HEK293 (cell line): ENCODE measurements at regions not wholly inside any gene's neighbourhood (a gene's known extent, or its start where the extent isn't known, plus 50 kb on each side); places are given as distances from the start of the nearest gene placed in this dataset.

Source experiments
- BCL11A ChIP-seq: fragments of 450-650 bp; formaldehyde crosslinking; IDR thresholded peaks from 2 replicates; pipeline ENCODE4 v1.5.1; 2016; ENCODE audit warnings: low read depth, missing biosample characterization, missing genetic modification characterization
- ELK4 ChIP-seq: IDR thresholded peaks from 2 replicates; pipeline ENCODE4 v1.6.1; 2011; ENCODE audit warnings: mild to moderate bottlenecking, low read depth, low read length, borderline replicate concordance
- GFI1B ChIP-seq: fragments of 450-650 bp; formaldehyde crosslinking; IDR thresholded peaks from 2 replicates; pipeline ENCODE4 v1.5.1; 2016; ENCODE audit warnings: missing biosample characterization, missing genetic modification characterization
- SP7 ChIP-seq: fragments of 450-650 bp; formaldehyde crosslinking; IDR thresholded peaks from 2 replicates; pipeline ENCODE4 v1.5.1; 2016; ENCODE audit warnings: missing biosample characterization, missing genetic modification characterization
- YY2 ChIP-seq: fragments of 450-650 bp; formaldehyde crosslinking; IDR thresholded peaks from 2 replicates; pipeline ENCODE4 v1.5.1; 2016; ENCODE audit warnings: missing biosample characterization, missing genetic modification characterization
- ZBTB8A ChIP-seq: fragments of 450-650 bp; formaldehyde crosslinking; IDR thresholded peaks from 2 replicates; pipeline ENCODE4 v1.5.1; 2016; ENCODE audit warnings: missing biosample characterization, missing genetic modification characterization
- ZNF121 ChIP-seq: fragments of 450-650 bp; formaldehyde crosslinking; IDR thresholded peaks from 2 replicates; pipeline ENCODE4 v1.5.1; 2016; ENCODE audit warnings: missing biosample characterization, missing genetic modification characterization
- ZNF138 ChIP-seq: fragments of 450-650 bp; formaldehyde crosslinking; IDR thresholded peaks from 2 replicates; pipeline ENCODE4 v1.5.1; 2016; ENCODE audit warnings: missing biosample characterization, missing genetic modification characterization, borderline replicate concordance
- ZNF140 ChIP-seq: fragments of 450-650 bp; formaldehyde crosslinking; IDR thresholded peaks from 2 replicates; pipeline ENCODE4 v1.5.1; 2016; ENCODE audit warnings: missing biosample characterization, missing genetic modification characterization
- ZNF24 ChIP-seq: fragments of 450-650 bp; formaldehyde crosslinking; IDR thresholded peaks from 2 replicates; pipeline ENCODE4 v1.5.1; 2016; ENCODE audit warnings: missing biosample characterization, missing genetic modification characterization
- ZNF366 ChIP-seq: fragments of 450-650 bp; formaldehyde crosslinking; conservative IDR thresholded peaks from 2 replicates; pipeline ENCODE4 v1.5.1; 2016; ENCODE audit warnings: missing biosample characterization, missing genetic modification characterization
- ZNF394 ChIP-seq: fragments of 450-650 bp; formaldehyde crosslinking; IDR thresholded peaks from 2 replicates; pipeline ENCODE4 v1.5.1; 2016; ENCODE audit warnings: missing biosample characterization, missing genetic modification characterization, mild to moderate bottlenecking, moderate library complexity, borderline replicate concordance
- ZNF426 ChIP-seq: fragments of 450-650 bp; formaldehyde crosslinking; IDR thresholded peaks from 2 replicates; pipeline ENCODE4 v1.5.1; 2017; ENCODE audit warnings: missing biosample characterization, missing genetic modification characterization, mild to moderate bottlenecking, inconsistent platforms, moderate library complexity
- ZNF580 ChIP-seq: fragments of 450-650 bp; formaldehyde crosslinking; IDR thresholded peaks from 2 replicates; pipeline ENCODE4 v1.5.1; 2016; ENCODE audit warnings: missing biosample characterization, missing genetic modification characterization
- ZNF660 ChIP-seq: fragments of 450-650 bp; IDR thresholded peaks from 2 replicates; pipeline ENCODE4 v1.5.1; 2018; ENCODE audit warnings: missing biosample characterization, mild to moderate bottlenecking, missing genetic modification characterization
- ZSCAN23 ChIP-seq: fragments of 450-650 bp; formaldehyde crosslinking; IDR thresholded peaks from 2 replicates; pipeline ENCODE4 v1.5.1; 2016; ENCODE audit warnings: missing biosample characterization, missing genetic modification characterization
- ZXDB ChIP-seq: fragments of 450-650 bp; formaldehyde crosslinking; IDR thresholded peaks from 2 replicates; pipeline ENCODE4 v1.5.1; 2016; ENCODE audit warnings: missing biosample characterization, missing genetic modification characterization
- TF ChIP-seq, protein P1 (sequence below): fragments of 450-650 bp; formaldehyde crosslinking; IDR thresholded peaks from 2 replicates; pipeline ENCODE4 v1.5.1; 2017; ENCODE audit warnings: missing biosample characterization, missing genetic modification characterization
- TF ChIP-seq, protein P2 (sequence below): sonication (generic); formaldehyde crosslinking; IDR thresholded peaks from 2 replicates; pipeline ENCODE4 v1.8.1; 2022; ENCODE audit warnings: mild to moderate bottlenecking, moderate library complexity, missing genetic modification reagents
- TF ChIP-seq, protein P3 (sequence below): fragments of 450-650 bp; formaldehyde crosslinking; IDR thresholded peaks from 2 replicates; pipeline ENCODE4 v1.5.1; 2017; ENCODE audit warnings: missing biosample characterization, missing genetic modification characterization
- TF ChIP-seq, protein P4 (sequence below): fragments of 450-650 bp; formaldehyde crosslinking; IDR thresholded peaks from 2 replicates; pipeline ENCODE4 v1.5.1; 2017; ENCODE audit warnings: missing biosample characterization, missing genetic modification characterization
- TF ChIP-seq, protein P5 (sequence below): fragments of 450-650 bp; formaldehyde crosslinking; IDR thresholded peaks from 2 replicates; pipeline ENCODE4 v1.5.1; 2016; ENCODE audit warnings: missing biosample characterization, missing genetic modification characterization, low read depth

- no peak for TF ChIP-seq ELK4
- no peak for TF ChIP-seq BCL11A
- TF ChIP-seq ZNF138 = no peak
- TF ChIP-seq, protein P1, sequence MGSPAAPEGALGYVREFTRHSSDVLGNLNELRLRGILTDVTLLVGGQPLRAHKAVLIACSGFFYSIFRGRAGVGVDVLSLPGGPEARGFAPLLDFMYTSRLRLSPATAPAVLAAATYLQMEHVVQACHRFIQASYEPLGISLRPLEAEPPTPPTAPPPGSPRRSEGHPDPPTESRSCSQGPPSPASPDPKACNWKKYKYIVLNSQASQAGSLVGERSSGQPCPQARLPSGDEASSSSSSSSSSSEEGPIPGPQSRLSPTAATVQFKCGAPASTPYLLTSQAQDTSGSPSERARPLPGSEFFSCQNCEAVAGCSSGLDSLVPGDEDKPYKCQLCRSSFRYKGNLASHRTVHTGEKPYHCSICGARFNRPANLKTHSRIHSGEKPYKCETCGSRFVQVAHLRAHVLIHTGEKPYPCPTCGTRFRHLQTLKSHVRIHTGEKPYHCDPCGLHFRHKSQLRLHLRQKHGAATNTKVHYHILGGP = peak; percentile 64; the same call in 1 of the 2 replicates
- 0 out of 2 replicates have a peak, but pooled peaks have one; percentile 31 for TF ChIP-seq ZXDB (tag by site-specific recombination)
- TF ChIP-seq ZNF660 = peak; percentile 12; the same call in 1 of the 2 replicates
- TF ChIP-seq, protein P2, sequence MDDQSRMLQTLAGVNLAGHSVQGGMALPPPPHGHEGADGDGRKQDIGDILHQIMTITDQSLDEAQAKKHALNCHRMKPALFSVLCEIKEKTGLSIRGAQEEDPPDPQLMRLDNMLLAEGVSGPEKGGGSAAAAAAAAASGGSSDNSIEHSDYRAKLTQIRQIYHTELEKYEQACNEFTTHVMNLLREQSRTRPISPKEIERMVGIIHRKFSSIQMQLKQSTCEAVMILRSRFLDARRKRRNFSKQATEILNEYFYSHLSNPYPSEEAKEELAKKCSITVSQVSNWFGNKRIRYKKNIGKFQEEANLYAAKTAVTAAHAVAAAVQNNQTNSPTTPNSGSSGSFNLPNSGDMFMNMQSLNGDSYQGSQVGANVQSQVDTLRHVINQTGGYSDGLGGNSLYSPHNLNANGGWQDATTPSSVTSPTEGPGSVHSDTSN (CRISPR knock-in tag) = no peak
- TF ChIP-seq GFI1B (tag by site-specific recombination) = 0 out of 2 replicates have a peak, but pooled peaks have one; percentile 5
- TF ChIP-seq ZNF140 (tag by site-specific recombination) = no peak
- TF ChIP-seq ZNF24 (tag by site-specific recombination) = no peak
- TF ChIP-seq ZBTB8A = peak; percentile 35; the same call in 1 of the 2 replicates
- peak; percentile 37; the same call in 1 of the 2 replicates for TF ChIP-seq ZSCAN23 (tag by site-specific recombination)
- TF ChIP-seq ZNF394 (tag by site-specific recombination) = peak; percentile 36; the same call in 1 of the 2 replicates
- peak; percentile 65 for TF ChIP-seq ZNF580 (tag by site-specific recombination)
- TF ChIP-seq, protein P3, sequence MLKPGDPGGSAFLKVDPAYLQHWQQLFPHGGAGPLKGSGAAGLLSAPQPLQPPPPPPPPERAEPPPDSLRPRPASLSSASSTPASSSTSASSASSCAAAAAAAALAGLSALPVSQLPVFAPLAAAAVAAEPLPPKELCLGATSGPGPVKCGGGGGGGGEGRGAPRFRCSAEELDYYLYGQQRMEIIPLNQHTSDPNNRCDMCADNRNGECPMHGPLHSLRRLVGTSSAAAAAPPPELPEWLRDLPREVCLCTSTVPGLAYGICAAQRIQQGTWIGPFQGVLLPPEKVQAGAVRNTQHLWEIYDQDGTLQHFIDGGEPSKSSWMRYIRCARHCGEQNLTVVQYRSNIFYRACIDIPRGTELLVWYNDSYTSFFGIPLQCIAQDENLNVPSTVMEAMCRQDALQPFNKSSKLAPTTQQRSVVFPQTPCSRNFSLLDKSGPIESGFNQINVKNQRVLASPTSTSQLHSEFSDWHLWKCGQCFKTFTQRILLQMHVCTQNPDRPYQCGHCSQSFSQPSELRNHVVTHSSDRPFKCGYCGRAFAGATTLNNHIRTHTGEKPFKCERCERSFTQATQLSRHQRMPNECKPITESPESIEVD (tag by site-specific recombination) = peak; percentile 67
- TF ChIP-seq ZNF121 (tag by site-specific recombination) = no peak
- TF ChIP-seq YY2 (tag by site-specific recombination) = peak; percentile 52; the same call in 1 of the 2 replicates
- TF ChIP-seq, protein P4, sequence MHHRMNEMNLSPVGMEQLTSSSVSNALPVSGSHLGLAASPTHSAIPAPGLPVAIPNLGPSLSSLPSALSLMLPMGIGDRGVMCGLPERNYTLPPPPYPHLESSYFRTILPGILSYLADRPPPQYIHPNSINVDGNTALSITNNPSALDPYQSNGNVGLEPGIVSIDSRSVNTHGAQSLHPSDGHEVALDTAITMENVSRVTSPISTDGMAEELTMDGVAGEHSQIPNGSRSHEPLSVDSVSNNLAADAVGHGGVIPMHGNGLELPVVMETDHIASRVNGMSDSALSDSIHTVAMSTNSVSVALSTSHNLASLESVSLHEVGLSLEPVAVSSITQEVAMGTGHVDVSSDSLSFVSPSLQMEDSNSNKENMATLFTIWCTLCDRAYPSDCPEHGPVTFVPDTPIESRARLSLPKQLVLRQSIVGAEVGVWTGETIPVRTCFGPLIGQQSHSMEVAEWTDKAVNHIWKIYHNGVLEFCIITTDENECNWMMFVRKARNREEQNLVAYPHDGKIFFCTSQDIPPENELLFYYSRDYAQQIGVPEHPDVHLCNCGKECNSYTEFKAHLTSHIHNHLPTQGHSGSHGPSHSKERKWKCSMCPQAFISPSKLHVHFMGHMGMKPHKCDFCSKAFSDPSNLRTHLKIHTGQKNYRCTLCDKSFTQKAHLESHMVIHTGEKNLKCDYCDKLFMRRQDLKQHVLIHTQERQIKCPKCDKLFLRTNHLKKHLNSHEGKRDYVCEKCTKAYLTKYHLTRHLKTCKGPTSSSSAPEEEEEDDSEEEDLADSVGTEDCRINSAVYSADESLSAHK (tag by site-specific recombination) = peak; percentile 80
- TF ChIP-seq ZNF426 (tag by site-specific recombination) = no peak
- TF ChIP-seq SP7 = peak; percentile 95
- TF ChIP-seq ZNF366 (tag by site-specific recombination) = peak; percentile 67
- TF ChIP-seq, protein P5, sequence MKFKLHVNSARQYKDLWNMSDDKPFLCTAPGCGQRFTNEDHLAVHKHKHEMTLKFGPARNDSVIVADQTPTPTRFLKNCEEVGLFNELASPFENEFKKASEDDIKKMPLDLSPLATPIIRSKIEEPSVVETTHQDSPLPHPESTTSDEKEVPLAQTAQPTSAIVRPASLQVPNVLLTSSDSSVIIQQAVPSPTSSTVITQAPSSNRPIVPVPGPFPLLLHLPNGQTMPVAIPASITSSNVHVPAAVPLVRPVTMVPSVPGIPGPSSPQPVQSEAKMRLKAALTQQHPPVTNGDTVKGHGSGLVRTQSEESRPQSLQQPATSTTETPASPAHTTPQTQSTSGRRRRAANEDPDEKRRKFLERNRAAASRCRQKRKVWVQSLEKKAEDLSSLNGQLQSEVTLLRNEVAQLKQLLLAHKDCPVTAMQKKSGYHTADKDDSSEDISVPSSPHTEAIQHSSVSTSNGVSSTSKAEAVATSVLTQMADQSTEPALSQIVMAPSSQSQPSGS (tag by site-specific recombination) = 0 out of 2 replicates have a peak, but pooled peaks have one; percentile 36
These were observed 139.3 kb upstream of the CREB1 start (continued) for GRCh38 chr2:207390302-207391095.
